K562 (cell line): ENCODE measurements at regions not wholly inside any gene's neighbourhood (a gene's known extent, or its start where the extent isn't known, plus 50 kb on each side); places are given as distances from the start of the nearest gene placed in this dataset.

Experiments used
- ATAC-seq: fragments of 200-7000 bp; cut with Tn5 transposase; 3 replicates; pipeline ENCODE4 v1.9.1; 2020; ENCODE audit warnings: moderate library complexity
- BruUV-seq: library from RNA; stranded (reverse); fragments of 400-500 nt; replicated peaks from 2 replicates; lab custom pipeline; 2021; lab: Mats Ljungman, UMichigan
- CTCF ChIA-PET: fragments of 300-600 bp; formaldehyde crosslinking; extraction: SDS; loops from one replicate; lab custom pipeline; 2021; ENCODE audit warnings: low intra/inter-chr PET ratio; lab: Yijun Ruan, JAX
- POLR2A ChIA-PET: fragments of 300-600, 350-650 bp; sonication (Branson Sonifier 250); formaldehyde crosslinking; extraction: SDS; loops from one replicate; lab custom pipeline; 2021; ENCODE audit warnings: antibody characterized with exemption, inconsistent platforms; lab: Yijun Ruan, JAX
- DNase-seq, 4 experiments: peaks; one replicate each; pipeline versions ENCODE4 v3.0.0 to v3.0.0-alpha.2; 2011 to 2018; ENCODE audit warnings: low spot score in 3 of 4, mixed read lengths in 3 of 4; ENCODE audit errors: extremely low read depth in 1 of 4
- FAIRE-seq: peaks from 2 replicates; lab custom pipeline; 2011; peaks lifted over from hg19 to GRCh38; lab: Jason Lieb, UNC
- H2AFZ ChIP-seq: 2 replicates; pipeline ENCODE4 v1.6.0; 2011; ENCODE audit warnings: low read depth, low read length, control low read depth, inconsistent platforms
- H3K27ac ChIP-seq: fragments of 200-600 bp; 3 replicates; pipeline ENCODE4 v1.8.0; 2011; ENCODE audit warnings: low read depth, mild to moderate bottlenecking, control low read depth, inconsistent platforms, low read length, moderate library complexity, mixed read lengths; ENCODE audit errors: extremely low read depth
- H3K27me3 ChIP-seq, 2 experiments: fragments of 300-600 bp in 1 of 2; 2 replicates in 1 of 2; 3 replicates in 1 of 2; pipeline versions ENCODE4 v1.6.0 to v1.8.0; 2011; ENCODE audit warnings: inconsistent platforms in 2 of 2, low read length in 2 of 2, mild to moderate bottlenecking in 1 of 2, mixed read lengths in 1 of 2, moderate library complexity in 1 of 2; ENCODE audit not compliant: control insufficient read depth in 2 of 2, insufficient read depth in 2 of 2
- H3K36me3 ChIP-seq: fragments of 300-600 bp; 3 replicates; pipeline ENCODE4 v1.8.0; 2011; ENCODE audit warnings: mild to moderate bottlenecking, low read length, inconsistent platforms; ENCODE audit not compliant: control insufficient read depth, insufficient read depth
- H3K4me1 ChIP-seq, 2 experiments: fragments of 200-600 bp in 1 of 2; replicated peaks in 1 of 2; 2 replicates in 1 of 2; 3 replicates in 1 of 2; pipeline versions ENCODE4 v1.5.1 to v1.8.0; 2011; ENCODE audit warnings: inconsistent platforms in 2 of 2, low read length in 2 of 2, mild to moderate bottlenecking in 1 of 2, mixed read lengths in 1 of 2, moderate library complexity in 1 of 2; ENCODE audit not compliant: control insufficient read depth in 2 of 2, insufficient read depth in 2 of 2
- H3K4me2 ChIP-seq: 2 replicates; pipeline ENCODE4 v1.6.1; 2011; ENCODE audit warnings: low read length, control low read depth, inconsistent platforms, mixed read lengths; ENCODE audit not compliant: insufficient read depth
- H3K4me3 ChIP-seq: fragments of 200-600 bp; sonication (generic), shearing (Covaris generic); 2 replicates; pipeline ENCODE4 v1.5.1; 2016; ENCODE audit warnings: control low read depth, inconsistent platforms
- H3K79me2 ChIP-seq: fragments of 200-600 bp; 3 replicates; pipeline ENCODE4 v1.8.0; 2011; ENCODE audit warnings: low read length, inconsistent platforms; ENCODE audit not compliant: control insufficient read depth, insufficient read depth
- H3K9ac ChIP-seq, 2 experiments: 2 replicates each; pipeline versions ENCODE4 v1.6.0 to v1.6.1; 2011; ENCODE audit warnings: low read depth in 2 of 2, low read length in 2 of 2, control low read depth in 1 of 2, inconsistent platforms in 1 of 2, mild to moderate bottlenecking in 1 of 2, mixed read lengths in 1 of 2; ENCODE audit not compliant: insufficient read depth in 1 of 2
- H3K9me1 ChIP-seq: one replicate; pipeline ENCODE4 v1.6.0; 2011; ENCODE audit warnings: inconsistent platforms, mild to moderate bottlenecking, low read length, moderate library complexity; ENCODE audit not compliant: control insufficient read depth, insufficient read depth
- H3K9me3 ChIP-seq: replicated peaks from 2 replicates; pipeline ENCODE4 v1.5.1; 2011; ENCODE audit warnings: low read depth, low read length, inconsistent platforms; ENCODE audit not compliant: control insufficient read depth, insufficient read depth
- H4K20me1 ChIP-seq: replicated peaks from 2 replicates; pipeline ENCODE4 v1.6.1; 2011; ENCODE audit warnings: low read length, inconsistent platforms, mixed read lengths; ENCODE audit not compliant: control insufficient read depth, insufficient read depth
- CREM ChIP-seq: IDR thresholded peaks from 2 replicates; pipeline ENCODE4 v1.6.1; 2014; ENCODE audit warnings: antibody characterized with exemption, low read depth
- CXXC5 ChIP-seq: fragments of 250-450 bp; sonication (Bioruptor Pico); IDR thresholded peaks from 2 replicates; pipeline ENCODE4 v1.8.0; 2022; ENCODE audit warnings: inconsistent platforms, mild to moderate bottlenecking, moderate library complexity
- HDAC2 ChIP-seq: fragments of 450-650 bp; IDR thresholded peaks from 2 replicates; pipeline ENCODE4 v1.6.1; 2016; ENCODE audit warnings: mild to moderate bottlenecking
- HIVEP1 ChIP-seq: fragments of 250-450 bp; sonication (Bioruptor Pico); IDR thresholded peaks from 2 replicates; pipeline ENCODE4 v1.4.0; 2020; ENCODE audit warnings: mild to moderate bottlenecking
- MCM5 ChIP-seq: fragments of 450-650 bp; IDR thresholded peaks from 2 replicates; pipeline ENCODE4 v1.6.1; 2016; ENCODE audit warnings: low read depth
- NCOA6 ChIP-seq: fragments of 450-650 bp; IDR thresholded peaks from 2 replicates; pipeline ENCODE4 v1.6.1; 2017; ENCODE audit warnings: mild to moderate bottlenecking
- NCOR1 ChIP-seq: fragments of 450-650 bp; IDR thresholded peaks from 2 replicates; pipeline ENCODE4 v1.6.1; 2016; ENCODE audit warnings: mild to moderate bottlenecking, moderate library complexity
- RAD51 ChIP-seq: fragments of 450-650 bp; IDR thresholded peaks from 2 replicates; pipeline ENCODE4 v1.7.1; 2016; ENCODE audit warnings: low read depth, mild to moderate bottlenecking, borderline replicate concordance
- RFX1 ChIP-seq: fragments of 450-650 bp; IDR thresholded peaks from 2 replicates; pipeline ENCODE4 v1.6.1; 2016; ENCODE audit warnings: mild to moderate bottlenecking, moderate library complexity
- SNIP1 ChIP-seq: fragments of 450-650 bp; IDR thresholded peaks from 2 replicates; pipeline ENCODE4 v1.7.1; 2017; ENCODE audit warnings: low read depth, mild to moderate bottlenecking
- SNRNP70 ChIP-seq: fragments of 200-400 bp; formaldehyde crosslinking; optimal IDR thresholded peaks from 2 replicates; pipeline ENCODE3; 2017; ENCODE audit warnings: low read depth, low read length
- ZNF3 ChIP-seq: fragments of 250-450 bp; sonication (Bioruptor Pico); IDR thresholded peaks from 2 replicates; pipeline ENCODE4 v1.5.0; 2021; ENCODE audit warnings: mild to moderate bottlenecking, moderate library complexity
- ZNF57 ChIP-seq: fragments of 450-650 bp; formaldehyde crosslinking; IDR thresholded peaks from 2 replicates; pipeline ENCODE4 v1.4.0; 2020; ENCODE audit warnings: mild to moderate bottlenecking, moderate library complexity
- WGBS: fragments of 100-300 bp; shearing (Covaris generic); methylation state at CpG from one replicate; pipeline ENCODE4 v1.1.6; 2016; ENCODE audit warnings: low coverage, mixed read lengths; ENCODE audit not compliant: insufficient coverage; ENCODE audit errors: missing lambda C conversion rate; 5-methylcytosine and 5-hydroxymethylcytosine counted together
- in situ Hi-C: fragments of 300-500 bp; cut with MboI; formaldehyde crosslinking; loops from 4 replicates; pipeline ENCODE4 v1.15.0; 2018; ENCODE audit warnings: inconsistent platforms, mixed read lengths
- intact Hi-C: fragments of 100-400 bp; cut with micrococcal nuclease; formaldehyde crosslinking; loops from 2 replicates; pipeline ENCODE4 v1.14.2; 2022

- H3K27ac ChIP-seq, result no peak overlapping the region
- ChIA-PET POLR2A (no interaction called here), CTCF (interaction anchor here (0.5 kb wide), 1 partner anchor 855 kb away, joined by 3 read pairs; no protein-coding TSS in a partner anchor)
- H3K9me3 ChIP-seq, result no peaks in the 10 kb centered on the region
- H3K27me3 ChIP-seq, result peaks cover 2 to 6% of the 10 kb centered on the region in 2 experiments; a peak in 1 of 5 replicates
- H3K79me2 ChIP-seq, result no peaks in the 10 kb centered on the region
- intact Hi-C loops (loop anchor here (2.0 to 10.0 kb wide), 5 partner anchors 85 to 743 kb away; no protein-coding TSS in a partner anchor), in situ Hi-C loops (loop anchor here (25.0 kb wide), 1 partner anchor 738 kb away; no protein-coding TSS in a partner anchor)
- no peak for ATAC-seq
- no peaks in the 10 kb centered on the region for H3K9me1 ChIP-seq
- WGBS, result 0% methylated on average over 6 of the region's 6 CpGs
- no peak overlapping the region for H3K4me2 ChIP-seq
- H4K20me1 ChIP-seq, result no peaks in the 10 kb centered on the region
- DNase-seq, result no peak
- FAIRE-seq, result no peak
- no peaks in the 10 kb centered on the region for H3K36me3 ChIP-seq
- TF ChIP-seq ZNF3 (CRISPR knock-in tag) (no peak), SNRNP70 (no peak), HIVEP1 (CRISPR knock-in tag) (no peak), RFX1 (no peak), RAD51 (no peak), CXXC5 (CRISPR knock-in tag) (no peak), MCM5 (no peak), CREM (no peak), SNIP1 (no peak), NCOA6 (no peak), HDAC2 (no peak), ZNF57 (no peak), NCOR1 (no peak)
- H3K4me3 ChIP-seq, result no peak overlapping the region
- no peak overlapping the region for H2AFZ ChIP-seq
- no peak overlapping the region for H3K9ac ChIP-seq
- no TSS peak for BruUV-seq
- no peaks in the 10 kb centered on the region for H3K4me1 ChIP-seq
Observed at GRCh38 chr7:21999896-22000295, 54.2 kb upstream of the CDCA7L start.
